ENCODE measurements at regions not wholly inside any gene's neighbourhood (a gene's known extent, or its start where the extent isn't known, plus 50 kb on each side); places are given as distances from the start of the nearest gene placed in this dataset.
A peak's percentile ranks its signal among the peaks of the same experiment; 100 is the strongest.

DNA sequence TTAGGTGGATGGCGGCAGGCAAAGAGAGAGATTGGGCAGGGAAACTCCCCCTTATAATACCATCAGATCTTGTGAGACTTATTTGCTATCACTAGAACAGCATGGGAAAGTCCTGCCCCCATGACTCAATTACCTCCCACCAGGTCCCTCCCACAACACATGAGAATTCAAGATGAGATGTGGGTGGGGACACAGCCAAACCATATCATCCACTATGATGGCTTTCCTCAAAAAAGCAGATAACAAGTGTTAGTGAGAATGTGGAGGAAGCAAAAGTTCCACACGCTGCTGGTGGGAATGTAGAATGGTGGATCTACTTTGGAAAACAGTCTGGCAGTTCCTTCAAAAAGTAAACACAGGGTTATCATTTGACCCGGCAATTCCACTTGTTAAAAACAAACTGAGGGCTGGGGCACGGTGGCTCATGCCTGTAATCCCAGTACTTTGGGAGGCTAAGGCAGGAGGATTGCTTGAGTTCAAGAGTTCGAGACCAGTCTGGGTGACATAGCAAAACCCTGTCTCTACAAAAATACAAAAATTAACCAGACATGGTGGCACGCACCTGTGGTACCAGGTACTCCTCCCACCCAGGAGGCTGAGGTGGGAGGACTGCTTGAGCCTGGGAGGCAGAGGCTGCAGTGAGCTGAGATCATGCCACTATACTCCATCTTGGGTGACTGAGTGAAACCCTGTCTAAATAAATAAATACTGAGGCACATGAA lies 161.4 kb upstream of the EEPD1 start:
- Histone ChIP-seq H2AK5ac (ENCODE audit: low read depth, low read length) (0 out of 2 replicates have a peak overlapping the region, but pooled peaks have one; percentile 20), H3K36me3 (ENCODE audit: control insufficient read depth, insufficient read depth, low read length) (no peaks in the 10 kb centered on the region), H3K4me3 (ENCODE audit: insufficient read depth, low read depth, low read length) (no peak overlapping the region), H4K20me1 (ENCODE audit: insufficient read depth, low read length) (no peaks in the 10 kb centered on the region), H3K4me2 (ENCODE audit: low read depth, low read length) (no peak overlapping the region), H3K18ac (ENCODE audit: low read depth, low read length) (no peak overlapping the region; the same call in 1 of the 2 replicates), H2AFZ (replicated peaks; ENCODE audit: low read length, poor library complexity) (no peak overlapping the region), H3K9me1 (ENCODE audit: insufficient read depth, low read length) (no peaks in the 10 kb centered on the region), H3K9ac (ENCODE audit: low read depth, low read length) (no peak overlapping the region), H2BK15ac (ENCODE audit: low read depth, low read length) (no peak overlapping the region), H4K5ac (ENCODE audit: low read depth, low read length) (no peak overlapping the region), H3K14ac (replicated peaks; ENCODE audit: low read depth, low read length) (no peak overlapping the region), H3K79me1 (ENCODE audit: low read depth in 1 of 2, low read length in 2 of 2) (no peaks in the 10 kb centered on the region), H4K8ac (ENCODE audit: low read depth in 2 of 2, low read length in 2 of 2) (no peak overlapping the region), H3K56ac (ENCODE audit: extremely low read depth, insufficient read depth, low read length) (no peak overlapping the region), H2BK20ac (ENCODE audit: low read depth, low read length) (peak overlapping the region; percentile 7; the same call in 1 of the 2 replicates), H3K4ac (ENCODE audit: low read depth, low read length) (peak overlapping the region; percentile 58), H4K91ac (ENCODE audit: insufficient read depth, low read depth, low read length) (no peak overlapping the region), H3K27ac (ENCODE audit: insufficient read depth, low read length) (no peak overlapping the region), H3K23ac (ENCODE audit: low read depth, low read length) (no peak overlapping the region), H2AK9ac (replicated peaks; ENCODE audit: low read depth, low read length, poor library complexity) (no peak overlapping the region), H2BK120ac (ENCODE audit: low read depth, low read length) (no peak overlapping the region), H3K9me3 (ENCODE audit: control insufficient read depth, insufficient read depth, low read length) (no peaks in the 10 kb centered on the region), H3K27me3 (ENCODE audit: control insufficient read depth, insufficient read depth, low read length) (no peaks in the 10 kb centered on the region), H2BK5ac (ENCODE audit: low read depth, low read length, poor library complexity, severe bottlenecking) (no peak overlapping the region), H3K4me1 (ENCODE audit: control insufficient read depth, insufficient read depth, low read length) (peaks cover 2% of the 10 kb centered on the region; the same call in 1 of the 2 replicates)
- dilution Hi-C loops (cut with HindIII; ENCODE audit: low sequenced_read_pairs, unreplicated experiment) (loop anchor here (25.0 kb wide), 1 partner anchor 321 kb away; no protein-coding TSS in a partner anchor), intact Hi-C loops (cut with micrococcal nuclease) (no loop called here), in situ Hi-C loops (cut with MboI; ENCODE audit: low sequenced_read_pairs) (no loop called here)
- POLR2A ChIA-PET (ENCODE audit: unreplicated experiment) = no interaction called here
- BruUV-seq (replicated peaks) = no TSS peak
- peak; percentile 8 for DNase-seq
- CTCF ChIA-PET = no interaction called here
- TF ChIP-seq, protein P1, sequence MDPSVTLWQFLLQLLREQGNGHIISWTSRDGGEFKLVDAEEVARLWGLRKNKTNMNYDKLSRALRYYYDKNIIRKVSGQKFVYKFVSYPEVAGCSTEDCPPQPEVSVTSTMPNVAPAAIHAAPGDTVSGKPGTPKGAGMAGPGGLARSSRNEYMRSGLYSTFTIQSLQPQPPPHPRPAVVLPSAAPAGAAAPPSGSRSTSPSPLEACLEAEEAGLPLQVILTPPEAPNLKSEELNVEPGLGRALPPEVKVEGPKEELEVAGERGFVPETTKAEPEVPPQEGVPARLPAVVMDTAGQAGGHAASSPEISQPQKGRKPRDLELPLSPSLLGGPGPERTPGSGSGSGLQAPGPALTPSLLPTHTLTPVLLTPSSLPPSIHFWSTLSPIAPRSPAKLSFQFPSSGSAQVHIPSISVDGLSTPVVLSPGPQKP (IDR thresholded peaks at IDR 0.05; ENCODE audit: borderline replicate concordance, low read depth, low read length) = no peak
- no peak for TF ChIP-seq RAD21 (IDR thresholded peaks at IDR 0.05; ENCODE audit: low read length)
- TF ChIP-seq MAZ (IDR thresholded peaks at IDR 0.05; ENCODE audit: borderline replicate concordance, low read depth, low read length) = no peak
- TF ChIP-seq MAFK (IDR thresholded peaks at IDR 0.05; ENCODE audit: low read depth, low read length) = no peak
- TF ChIP-seq RFX5 (IDR thresholded peaks at IDR 0.05; ENCODE audit: low read depth, low read length) = no peak
- TF ChIP-seq, protein P2, sequence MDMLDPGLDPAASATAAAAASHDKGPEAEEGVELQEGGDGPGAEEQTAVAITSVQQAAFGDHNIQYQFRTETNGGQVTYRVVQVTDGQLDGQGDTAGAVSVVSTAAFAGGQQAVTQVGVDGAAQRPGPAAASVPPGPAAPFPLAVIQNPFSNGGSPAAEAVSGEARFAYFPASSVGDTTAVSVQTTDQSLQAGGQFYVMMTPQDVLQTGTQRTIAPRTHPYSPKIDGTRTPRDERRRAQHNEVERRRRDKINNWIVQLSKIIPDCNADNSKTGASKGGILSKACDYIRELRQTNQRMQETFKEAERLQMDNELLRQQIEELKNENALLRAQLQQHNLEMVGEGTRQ (IDR thresholded peaks at IDR 0.05; ENCODE audit: low read depth, low read length) = no peak
- TF ChIP-seq MXI1 (IDR thresholded peaks at IDR 0.05; ENCODE audit: borderline replicate concordance, low read depth, low read length) = no peak
- TF ChIP-seq, protein P3, sequence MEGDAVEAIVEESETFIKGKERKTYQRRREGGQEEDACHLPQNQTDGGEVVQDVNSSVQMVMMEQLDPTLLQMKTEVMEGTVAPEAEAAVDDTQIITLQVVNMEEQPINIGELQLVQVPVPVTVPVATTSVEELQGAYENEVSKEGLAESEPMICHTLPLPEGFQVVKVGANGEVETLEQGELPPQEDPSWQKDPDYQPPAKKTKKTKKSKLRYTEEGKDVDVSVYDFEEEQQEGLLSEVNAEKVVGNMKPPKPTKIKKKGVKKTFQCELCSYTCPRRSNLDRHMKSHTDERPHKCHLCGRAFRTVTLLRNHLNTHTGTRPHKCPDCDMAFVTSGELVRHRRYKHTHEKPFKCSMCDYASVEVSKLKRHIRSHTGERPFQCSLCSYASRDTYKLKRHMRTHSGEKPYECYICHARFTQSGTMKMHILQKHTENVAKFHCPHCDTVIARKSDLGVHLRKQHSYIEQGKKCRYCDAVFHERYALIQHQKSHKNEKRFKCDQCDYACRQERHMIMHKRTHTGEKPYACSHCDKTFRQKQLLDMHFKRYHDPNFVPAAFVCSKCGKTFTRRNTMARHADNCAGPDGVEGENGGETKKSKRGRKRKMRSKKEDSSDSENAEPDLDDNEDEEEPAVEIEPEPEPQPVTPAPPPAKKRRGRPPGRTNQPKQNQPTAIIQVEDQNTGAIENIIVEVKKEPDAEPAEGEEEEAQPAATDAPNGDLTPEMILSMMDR (conservative IDR thresholded peaks at IDR 0.05; ENCODE audit: low read depth, low read length) = no peak
- no peak for TF ChIP-seq POLR2A (IDR thresholded peaks at IDR 0.05; ENCODE audit: low read depth, low read length)
- TF ChIP-seq FOS (IDR thresholded peaks at IDR 0.05; ENCODE audit: low read depth, low read length) = no peak
- no peak for TF ChIP-seq RCOR1 (IDR thresholded peaks at IDR 0.05; ENCODE audit: insufficient replicate concordance, low read length)
- no peak for TF ChIP-seq SMC3 (IDR thresholded peaks at IDR 0.05; ENCODE audit: low read depth, low read length)
- TF ChIP-seq NFE2L2 (IDR thresholded peaks at IDR 0.05; ENCODE audit: low read depth, low read length) = no peak
- TF ChIP-seq CHD1 (IDR thresholded peaks at IDR 0.05; ENCODE audit: low read depth, low read length) = no peak
- no peak for TF ChIP-seq CEBPB (IDR thresholded peaks at IDR 0.05; ENCODE audit: low read depth, low read length)
- ATAC-seq (ENCODE audit: low read depth) = no peak
- WGBS, 2 experiments (ENCODE audit: extremely low coverage in 2 of 2, insufficient read length in 1 of 2) = 100% methylated on average over 1 of the region's 6 CpGs; no CpG with 5 or more reads in 1 of the 2 experiments
